ENCODE measurements at regions not wholly inside any gene's neighbourhood (a gene's known extent, or its start where the extent isn't known, plus 50 kb on each side); places are given as distances from the start of the nearest gene placed in this dataset.

GRCh38 chr1:54483875-54484437, 64.1 kb upstream of the ACOT11 start:
- TF ChIP-seq CTCF (IDR thresholded peaks at IDR 0.05), result no peak
- no peaks in the 10 kb centered on the region for H3K27me3 ChIP-seq
- peaks cover 0 to 20% (median 11%) of the 10 kb centered on the region in 4 donors for H3K4me1 ChIP-seq
- H3K9me3 ChIP-seq, result no peaks in the 10 kb centered on the region
- no peak for DNase-seq
- no peak overlapping the region for H3K4me3 ChIP-seq
- intact Hi-C loops (cut with DNase I; ENCODE audit: low total_unique reads), result loop anchor here (10.0 kb wide), 2 partner anchors 259 to 409 kb away; no protein-coding TSS in a partner anchor
- no peaks in the 10 kb centered on the region for H3K36me3 ChIP-seq
- no peak overlapping the region for H3K27ac ChIP-seq

- H3K27ac ChIP-seq, result no peak overlapping the region
- intact Hi-C loops (cut with DNase I; ENCODE audit: low total_unique reads), result loop anchor here (10.0 kb wide), 2 partner anchors 257 to 407 kb away; no protein-coding TSS in a partner anchor
These were observed 66.7 kb upstream of the ACOT11 start for GRCh38 chr1:54481201-54481884.

GRCh38 chr1:54480525-54480848, 67.5 kb upstream of the ACOT11 start:
- Histone ChIP-seq H3K27me3 (peaks cover 0 to 6% of the 10 kb centered on the region in 2 donors), H3K36me3 (no peaks in the 10 kb centered on the region), H3K9me3 (no peaks in the 10 kb centered on the region), H3K27ac (no peak overlapping the region), H3K4me1 (peaks cover 0 to 5% (median 5%) of the 10 kb centered on the region in 4 donors), H3K4me3 (no peak overlapping the region)
- DNase-seq, result no peak
- intact Hi-C loops (cut with DNase I; ENCODE audit: low total_unique reads), result loop anchor here (10.0 kb wide), 2 partner anchors 256 to 406 kb away; no protein-coding TSS in a partner anchor
- TF ChIP-seq CTCF (IDR thresholded peaks at IDR 0.05), result no peak

More at GRCh38 chr1:54481201-54481884, 66.7 kb upstream of the ACOT11 start:
- DNase-seq, result no peak
- no peaks in the 10 kb centered on the region for H3K36me3 ChIP-seq
- TF ChIP-seq CTCF (IDR thresholded peaks at IDR 0.05), result no peak
- H3K9me3 ChIP-seq, result no peaks in the 10 kb centered on the region
- H3K27me3 ChIP-seq, result peaks cover 0 to 2% of the 10 kb centered on the region in 2 donors
- no peaks in the 10 kb centered on the region for H3K4me1 ChIP-seq
- no peak overlapping the region for H3K4me3 ChIP-seq

- intact Hi-C loops (cut with DNase I; ENCODE audit: low total_unique reads), result loop anchor here (10.0 kb wide), 2 partner anchors 255 to 405 kb away; no protein-coding TSS in a partner anchor
- H3K9me3 ChIP-seq, result no peaks in the 10 kb centered on the region
- no peak for DNase-seq
- no peaks in the 10 kb centered on the region for H3K36me3 ChIP-seq
- peaks cover 0 to 11% of the 10 kb centered on the region in 2 donors for H3K27me3 ChIP-seq
- TF ChIP-seq CTCF (IDR thresholded peaks at IDR 0.05), result no peak
- peaks cover 0 to 10% (median 10%) of the 10 kb centered on the region in 4 donors for H3K4me1 ChIP-seq
- H3K4me3 ChIP-seq, result no peak overlapping the region
- H3K27ac ChIP-seq, result no peak overlapping the region
These were observed 68.0 kb upstream of the ACOT11 start for GRCh38 chr1:54479841-54480524.

GRCh38 chr1:54479251-54479650, 68.8 kb upstream of the ACOT11 start:
- intact Hi-C loops (cut with DNase I; ENCODE audit: low total_unique reads), result no loop called here
- no peak for DNase-seq
- no peaks in the 10 kb centered on the region for H3K9me3 ChIP-seq
- H3K4me1 ChIP-seq, result peaks cover 0 to 17% (median 17%) of the 10 kb centered on the region in 4 donors
- TF ChIP-seq CTCF (IDR thresholded peaks at IDR 0.05), result no peak
- no peak overlapping the region for H3K4me3 ChIP-seq
- H3K27ac ChIP-seq, result no peak overlapping the region
- no peaks in the 10 kb centered on the region for H3K36me3 ChIP-seq
- H3K27me3 ChIP-seq, result peaks cover 0 to 18% of the 10 kb centered on the region in 2 donors
